Naive thymus-derived CD8-positive, alpha-beta T cell (primary cell): ENCODE measurements at regions not wholly inside any gene's neighbourhood (a gene's known extent, or its start where the extent isn't known, plus 50 kb on each side); places are given as distances from the start of the nearest gene placed in this dataset.

Source experiments
- ATAC-seq, 2 donors: fragments of 150-1000 bp; cut with Tn5 transposase in 1 of 2; sonication (Bioruptor Pico), chemical (Tn5 transposase) in 1 of 2; 1 replicate in 1 of 2; 2 replicates in 1 of 2; pipeline ENCODE4 v1.10.0; 2021; ENCODE audit warnings: mild to moderate bottlenecking in 2 of 2, moderate library complexity in 2 of 2
- POLR2A ChIA-PET: fragments of 350-600 bp; sonication (Branson Sonifier 250); formaldehyde crosslinking; loops from one replicate; lab custom pipeline; 2021; ENCODE audit warnings: antibody characterized with exemption; lab: Charles Lee
- DNase-seq, 10 donors: peaks; one replicate each; pipeline versions ENCODE4 v3.0.0 to v3.0.0-alpha.2; 2020 to 2022
- H3K27ac Mint-ChIP-seq, 10 donors: one replicate each; pipeline ENCODE4 v1.8.0; 2020 to 2022; ENCODE audit warnings: mild to moderate bottlenecking in 10 of 10, mixed read lengths in 10 of 10, moderate library complexity in 4 of 10, inconsistent platforms in 1 of 10
- H3K27me3 Mint-ChIP-seq, 5 donors: one replicate each; pipeline ENCODE4 v1.8.0; 2021 to 2022; ENCODE audit warnings: mixed read lengths in 5 of 5
- H3K36me3 Mint-ChIP-seq, 3 donors: one replicate each; pipeline ENCODE4 v1.8.0; 2020 to 2022; ENCODE audit warnings: mixed read lengths in 3 of 3, mild to moderate bottlenecking in 2 of 3, inconsistent platforms in 1 of 3
- H3K4me1 Mint-ChIP-seq, 4 donors: one replicate each; pipeline ENCODE4 v1.8.0; 2021 to 2022; ENCODE audit warnings: mixed read lengths in 4 of 4
- H3K4me3 Mint-ChIP-seq, 10 donors: one replicate each; pipeline ENCODE4 v1.8.0; 2020 to 2022; ENCODE audit warnings: mild to moderate bottlenecking in 10 of 10, mixed read lengths in 10 of 10, moderate library complexity in 6 of 10, inconsistent platforms in 1 of 10
- H3K9me3 Mint-ChIP-seq, 9 donors: one replicate each; pipeline ENCODE4 v1.8.0; 2020 to 2022; ENCODE audit warnings: mixed read lengths in 9 of 9, mild to moderate bottlenecking in 3 of 9, inconsistent platforms in 1 of 9, moderate library complexity in 1 of 9

DNA sequence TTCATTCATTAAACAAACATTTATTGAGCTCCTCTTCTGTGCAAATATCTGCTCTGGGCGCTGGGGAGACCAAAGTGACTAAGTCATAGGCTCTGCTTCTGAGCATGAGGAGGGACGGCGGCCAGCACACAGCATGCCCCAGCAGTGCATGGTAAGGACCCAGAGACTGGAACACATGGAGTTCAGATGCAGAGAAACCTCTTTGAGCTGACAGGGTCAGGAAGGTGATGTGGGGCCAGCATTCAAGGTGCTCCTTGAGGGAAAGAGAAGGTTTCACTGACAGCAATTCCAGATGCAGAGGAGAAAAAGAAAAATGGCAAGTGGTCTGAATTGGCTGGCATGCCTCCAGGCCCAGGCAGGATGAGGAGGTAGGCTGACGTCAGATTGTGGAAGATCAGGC lies 234.5 kb downstream of the UACA start:
- DNase-seq: peak in 1 of 10 donors; percentile 21
- Mint-ChIP-seq H3K4me1 (peaks cover 55 to 96% (median 82%) of the 10 kb centered on the region in 4 donors), H3K36me3 (peaks cover 0 to 7% (median 0%) of the 10 kb centered on the region in 3 donors), H3K9me3 (no peaks in the 10 kb centered on the region), H3K27ac (peak overlapping the region; percentile 94 to 99 (median 97)), H3K4me3 (peak overlapping the region; percentile 57 to 86 (median 80)), H3K27me3 (no peaks in the 10 kb centered on the region)
- POLR2A ChIA-PET: interaction anchor here (0.6 to 3.2 kb wide), 15 partner anchors 9 to 1076 kb away, joined by 3 to 24 read pairs (median 5); partner anchors contain the start of gene RPLP1
- no peak for ATAC-seq

DNA sequence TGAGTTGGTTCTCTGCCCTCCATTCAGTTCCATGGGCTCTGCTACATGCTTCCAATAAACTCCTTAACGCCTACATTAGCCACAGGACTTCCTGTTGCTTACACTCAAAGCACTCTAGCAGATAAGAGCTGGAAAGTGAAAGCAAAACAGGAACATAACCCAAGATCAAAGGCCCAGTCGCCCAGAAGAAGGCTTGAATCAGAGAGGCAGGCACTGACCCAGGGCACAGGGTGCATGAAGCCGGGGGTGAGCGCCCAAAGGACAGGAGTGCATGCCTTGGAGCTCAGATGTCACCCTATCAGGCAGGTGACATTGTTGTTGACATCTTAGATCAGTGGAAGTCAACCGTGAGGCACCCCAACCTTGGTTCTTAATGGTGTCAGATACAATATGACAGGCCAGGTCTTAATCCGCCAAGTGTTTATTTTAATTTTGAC lies 235.1 kb downstream of the UACA start:
- Mint-ChIP-seq H3K9me3 (no peaks in the 10 kb centered on the region), H3K27ac (peak overlapping the region; percentile 94 to 99 (median 97)), H3K4me1 (peaks cover 52 to 95% (median 77%) of the 10 kb centered on the region in 4 donors), H3K4me3 (peak overlapping the region; percentile 75 to 86 (median 80)), H3K27me3 (no peaks in the 10 kb centered on the region), H3K36me3 (peaks cover 0 to 7% (median 0%) of the 10 kb centered on the region in 3 donors)
- POLR2A ChIA-PET: interaction anchor here (0.6 to 3.2 kb wide), 17 partner anchors 9 to 1075 kb away, joined by 3 to 24 read pairs (median 5); partner anchors contain the start of gene RPLP1
- ATAC-seq (peak; percentile 91 to 93), DNase-seq (peak; percentile 29 to 80 (median 59))

DNA sequence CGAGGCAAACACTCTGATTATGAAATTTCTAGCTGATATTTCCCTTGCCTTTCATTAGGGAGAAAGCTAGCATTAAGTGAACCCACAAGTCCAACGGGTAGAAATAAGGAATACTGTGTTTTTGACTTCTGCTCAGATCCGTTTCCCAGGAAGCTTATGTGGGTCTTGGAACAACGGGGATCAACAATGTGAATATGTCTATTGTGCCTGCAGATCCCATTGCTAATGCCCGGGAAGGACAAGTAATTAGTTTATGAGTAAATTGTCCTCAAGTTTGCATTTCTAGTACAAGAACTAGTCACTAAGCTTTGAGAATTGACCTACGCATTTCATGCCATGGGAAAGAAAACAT lies 236.4 kb downstream of the UACA start:
- ATAC-seq (no peak), DNase-seq (no peak)
- H3K27me3 Mint-ChIP-seq: no peaks in the 10 kb centered on the region
- POLR2A ChIA-PET: interaction anchor here (0.9 to 3.2 kb wide), 5 partner anchors 8 to 427 kb away, joined by 3 to 24 read pairs (median 6); no protein-coding TSS in a partner anchor
- peak overlapping the region in 8 of 10 donors; percentile 11 to 84 (median 50) for H3K4me3 Mint-ChIP-seq
- H3K27ac Mint-ChIP-seq: peak overlapping the region in 6 of 10 donors; percentile 20 to 98 (median 97)
- no peaks in the 10 kb centered on the region for H3K9me3 Mint-ChIP-seq
- H3K36me3 Mint-ChIP-seq: peaks cover 0 to 10% (median 0%) of the 10 kb centered on the region in 3 donors
- peaks cover 52 to 87% (median 70%) of the 10 kb centered on the region in 4 donors for H3K4me1 Mint-ChIP-seq

DNA sequence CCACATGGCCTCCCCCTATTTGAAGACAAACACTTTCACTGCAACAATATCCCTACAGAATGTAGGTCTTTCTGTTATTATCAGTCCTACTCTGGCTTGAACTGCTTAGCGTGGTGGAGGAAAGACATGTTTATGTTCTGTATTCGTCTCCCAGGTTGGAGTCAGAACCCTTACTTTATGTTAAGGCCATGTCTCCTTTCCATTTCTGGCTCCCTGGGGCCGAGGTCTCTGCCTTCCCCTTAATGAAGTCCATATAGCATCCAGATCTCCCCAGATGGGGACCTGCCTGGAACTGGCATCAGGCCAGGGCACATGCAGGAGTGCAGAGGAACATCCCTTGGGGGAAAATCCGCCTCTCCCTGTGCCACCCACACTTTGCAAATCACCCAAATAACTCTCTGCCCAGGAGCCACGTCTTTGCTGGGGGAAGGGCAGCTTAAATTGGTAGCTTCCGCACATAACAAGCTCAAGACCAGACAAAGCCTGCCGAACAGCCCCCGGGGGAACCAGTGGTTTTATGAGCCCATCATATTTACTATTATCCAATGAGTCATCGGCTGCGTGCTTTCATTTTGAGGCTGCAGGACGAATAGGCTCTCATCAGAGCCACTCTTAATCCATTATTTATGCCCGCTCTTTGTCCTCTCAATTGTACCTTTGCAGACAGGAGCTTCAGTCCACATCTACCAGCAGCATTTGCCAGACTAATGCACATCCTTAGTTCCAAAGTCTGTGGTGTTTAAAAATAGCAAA lies 237.0 kb downstream of the UACA start:
- DNase-seq (peak in 1 of 10 donors; percentile 27), ATAC-seq (no peak)
- Mint-ChIP-seq H3K4me3 (peak overlapping the region in 5 of 10 donors; percentile 8 to 22 (median 12)), H3K36me3 (peaks cover 0 to 10% (median 0%) of the 10 kb centered on the region in 3 donors), H3K27ac (peak overlapping the region in 6 of 10 donors; percentile 20 to 97 (median 64)), H3K4me1 (peaks cover 52 to 82% (median 68%) of the 10 kb centered on the region in 4 donors), H3K27me3 (no peaks in the 10 kb centered on the region), H3K9me3 (no peaks in the 10 kb centered on the region)
- POLR2A ChIA-PET: interaction anchor here (0.9 to 3.2 kb wide), 3 partner anchors 9 to 34 kb away, joined by 3 to 24 read pairs (median 10); no protein-coding TSS in a partner anchor

DNA sequence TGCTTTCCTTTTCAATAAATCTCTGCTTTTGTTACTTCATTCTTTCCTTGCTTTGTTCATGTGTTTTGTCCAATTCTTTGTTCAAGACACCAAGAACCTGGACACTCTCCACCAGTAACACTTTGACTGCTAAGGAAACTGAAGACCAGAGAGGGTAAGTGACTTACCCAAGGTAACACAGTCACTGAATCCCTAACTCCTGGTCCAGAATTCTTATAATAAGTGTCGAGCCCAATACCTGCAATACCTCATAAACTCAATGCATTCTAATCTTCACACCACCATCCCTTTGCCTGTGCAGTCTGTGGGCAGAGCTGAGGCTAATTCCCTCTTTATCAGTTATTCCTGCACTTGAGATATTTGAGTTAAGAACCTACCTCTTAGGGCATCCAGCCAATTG lies 237.8 kb downstream of the UACA start:
- H3K9me3 Mint-ChIP-seq: no peaks in the 10 kb centered on the region
- H3K27ac Mint-ChIP-seq: peak overlapping the region in 6 of 10 donors; percentile 19 to 97 (median 44)
- DNase-seq (no peak), ATAC-seq (no peak)
- H3K4me1 Mint-ChIP-seq: peaks cover 48 to 79% (median 63%) of the 10 kb centered on the region in 4 donors
- H3K4me3 Mint-ChIP-seq: peak overlapping the region in 1 of 10 donors; percentile 4
- POLR2A ChIA-PET: no interaction called here
- H3K27me3 Mint-ChIP-seq: no peaks in the 10 kb centered on the region
- peaks cover 0 to 10% (median 1%) of the 10 kb centered on the region in 3 donors for H3K36me3 Mint-ChIP-seq

DNA sequence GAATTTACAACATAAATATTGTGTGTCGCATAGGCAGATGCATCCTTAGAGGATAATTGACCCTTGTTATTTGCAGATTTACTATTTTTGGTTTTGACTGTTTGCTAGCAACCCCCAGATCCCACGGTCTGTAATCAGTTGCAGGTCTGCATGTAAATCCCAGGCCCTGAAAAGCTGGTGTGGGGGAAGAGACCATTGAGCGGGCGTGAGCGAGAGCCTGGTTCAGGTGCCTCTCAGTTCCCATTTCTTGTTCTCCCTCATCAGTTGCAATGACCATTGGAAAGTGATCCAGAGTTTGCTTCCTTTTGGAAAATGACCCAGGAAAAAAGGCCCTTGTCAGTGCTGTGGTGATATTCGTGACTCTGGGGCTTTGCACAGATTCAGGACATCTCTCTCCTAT lies 238.9 kb downstream of the UACA start:
- peaks cover 0 to 10% (median 2%) of the 10 kb centered on the region in 3 donors for H3K36me3 Mint-ChIP-seq
- POLR2A ChIA-PET: no interaction called here
- H3K4me3 Mint-ChIP-seq: no peak overlapping the region
- DNase-seq: no peak
- no peak for ATAC-seq
- peaks cover 37 to 68% (median 55%) of the 10 kb centered on the region in 4 donors for H3K4me1 Mint-ChIP-seq
- H3K27me3 Mint-ChIP-seq: no peaks in the 10 kb centered on the region
- H3K9me3 Mint-ChIP-seq: no peaks in the 10 kb centered on the region
- H3K27ac Mint-ChIP-seq: peak overlapping the region in 1 of 10 donors; percentile 3

DNA sequence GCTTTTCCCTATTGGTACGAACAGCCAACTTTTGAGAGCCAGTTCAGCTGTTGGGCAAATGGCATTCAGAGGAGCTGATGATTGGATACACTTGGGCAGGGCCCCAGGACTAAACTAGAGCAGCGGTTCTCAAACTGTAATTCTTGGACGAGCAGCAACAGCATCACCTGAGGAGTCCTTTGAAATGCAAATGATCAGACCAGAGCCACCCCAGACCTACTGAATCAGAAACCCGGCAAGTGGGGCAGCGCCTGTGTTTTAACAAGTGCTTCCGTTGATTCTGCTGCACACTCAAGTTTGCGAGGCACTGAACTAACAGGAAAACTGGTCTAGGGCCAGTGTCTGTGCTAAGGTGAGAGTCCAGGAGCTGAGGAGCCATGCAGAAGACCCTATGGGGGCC lies 239.7 kb downstream of the UACA start:
- POLR2A ChIA-PET: interaction anchor here (1.1 kb wide), 1 partner anchor 148 kb away, joined by 3 read pairs; no protein-coding TSS in a partner anchor
- no peak overlapping the region for H3K27ac Mint-ChIP-seq
- ATAC-seq: no peak
- peaks cover 0 to under 1% (median 0%) of the 10 kb centered on the region in 5 donors for H3K27me3 Mint-ChIP-seq
- no peaks in the 10 kb centered on the region for H3K9me3 Mint-ChIP-seq
- no peak overlapping the region for H3K4me3 Mint-ChIP-seq
- H3K36me3 Mint-ChIP-seq: peaks cover 0 to 10% (median 2%) of the 10 kb centered on the region in 3 donors
- H3K4me1 Mint-ChIP-seq: peaks cover 29 to 60% (median 48%) of the 10 kb centered on the region in 4 donors
- no peak for DNase-seq

DNA sequence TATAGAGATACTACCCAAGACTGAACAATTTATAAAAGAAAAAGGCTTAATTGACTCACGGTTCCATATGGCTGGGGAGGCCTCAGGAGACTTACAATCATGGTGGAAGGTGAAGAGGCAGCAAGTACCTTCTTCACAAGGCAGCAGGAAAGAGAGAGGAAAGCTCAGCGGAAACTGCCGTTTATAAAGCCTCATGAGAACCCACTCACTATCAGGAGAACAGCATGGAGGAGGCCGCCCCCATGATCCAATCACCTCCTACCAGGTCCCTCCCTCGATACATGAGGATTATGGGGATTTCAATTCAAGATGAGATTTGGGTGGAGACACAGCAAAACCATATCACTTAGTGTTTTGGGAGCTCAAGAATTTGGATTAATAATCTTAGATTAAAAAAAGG lies 240.2 kb downstream of the UACA start:
- H3K4me3 Mint-ChIP-seq: no peak overlapping the region
- peaks cover 0 to 10% (median 2%) of the 10 kb centered on the region in 3 donors for H3K36me3 Mint-ChIP-seq
- H3K27ac Mint-ChIP-seq: peak overlapping the region in 1 of 10 donors; percentile 72
- peaks cover 25 to 55% (median 47%) of the 10 kb centered on the region in 4 donors for H3K4me1 Mint-ChIP-seq
- H3K9me3 Mint-ChIP-seq: no peaks in the 10 kb centered on the region
- no peak for DNase-seq
- ATAC-seq: no peak
- H3K27me3 Mint-ChIP-seq: peaks cover 0 to 1% (median 0%) of the 10 kb centered on the region in 5 donors
- POLR2A ChIA-PET: interaction anchor here (1.1 kb wide), 2 partner anchors 19 to 149 kb away, joined by 3 to 4 read pairs; no protein-coding TSS in a partner anchor

DNA sequence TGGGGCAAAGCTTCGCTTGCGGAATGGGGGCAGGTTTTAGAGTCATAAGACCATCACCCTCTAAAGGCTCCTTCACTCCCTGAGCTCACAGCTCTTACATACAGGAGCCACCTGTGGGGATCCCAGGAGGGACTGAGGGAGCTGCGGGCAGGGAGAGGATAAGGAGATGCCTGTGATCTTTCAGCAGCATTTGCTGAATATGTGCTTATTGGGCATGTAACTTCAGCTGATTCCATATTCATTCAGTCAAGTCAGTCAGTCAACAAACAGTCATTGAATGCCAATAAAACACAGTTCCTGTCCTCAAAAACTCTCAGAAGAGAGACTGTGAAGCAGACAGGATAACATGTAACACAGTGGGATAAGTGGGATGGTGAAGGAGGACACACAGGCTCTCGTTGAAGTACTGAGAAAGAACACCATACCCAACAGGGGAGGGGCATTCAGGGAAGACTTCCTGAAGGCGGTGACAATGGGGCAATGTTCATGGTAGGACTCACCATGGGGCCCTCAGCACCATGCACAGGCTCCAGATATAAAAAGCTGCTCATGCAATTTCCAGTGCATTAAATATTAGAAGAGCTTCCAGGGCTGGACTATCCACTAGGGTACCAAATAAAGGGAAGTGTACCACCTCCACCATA lies 240.9 kb downstream of the UACA start:
- POLR2A ChIA-PET: interaction anchor here (1.1 to 2.0 kb wide), 2 partner anchors 13 to 18 kb away, joined by 4 read pairs; no protein-coding TSS in a partner anchor
- ATAC-seq: no peak
- Mint-ChIP-seq H3K4me3 (no peak overlapping the region), H3K27me3 (peaks cover 0 to 1% (median 0%) of the 10 kb centered on the region in 5 donors), H3K36me3 (peaks cover 0 to 10% (median 2%) of the 10 kb centered on the region in 3 donors), H3K4me1 (peaks cover 17 to 49% (median 45%) of the 10 kb centered on the region in 4 donors), H3K9me3 (no peaks in the 10 kb centered on the region), H3K27ac (peak overlapping the region in 1 of 10 donors; percentile 22)
- DNase-seq: no peak

DNA sequence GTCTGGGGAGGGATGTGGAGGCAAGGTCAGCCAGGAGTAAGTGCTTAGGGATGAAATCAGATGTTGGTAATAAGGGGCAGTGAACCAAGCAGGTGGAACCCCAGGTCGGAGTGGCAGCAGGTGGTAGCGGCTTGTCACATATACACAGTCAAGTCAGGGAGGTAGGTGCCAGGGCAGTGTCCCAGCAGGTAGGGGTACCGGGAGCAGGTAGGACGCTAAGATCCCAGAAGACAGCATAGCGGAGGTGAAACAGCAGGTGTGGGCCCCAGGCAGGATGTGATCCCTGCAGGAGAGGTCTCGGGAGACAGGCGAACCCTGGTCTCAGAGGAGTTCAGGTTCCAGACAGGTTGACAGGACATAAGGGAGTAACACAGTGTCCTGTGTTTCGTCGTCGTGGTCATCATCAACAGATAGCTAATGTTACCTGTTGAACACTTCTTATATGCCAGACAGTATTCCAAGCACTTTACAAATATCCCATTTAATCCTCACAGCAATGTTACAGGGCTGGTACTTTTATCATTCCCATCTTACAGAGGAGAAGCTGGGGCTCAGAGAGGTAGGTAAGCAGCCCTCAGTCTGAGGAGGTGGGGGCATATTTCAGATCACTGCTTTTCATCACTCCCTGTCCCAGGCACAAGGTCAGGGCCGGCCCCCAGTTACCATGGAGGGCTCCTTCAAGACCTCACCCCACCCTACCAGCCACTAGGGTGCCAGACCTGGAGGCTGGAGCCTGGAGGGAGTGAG lies 241.6 kb downstream of the UACA start:
- DNase-seq (no peak), ATAC-seq (no peak)
- H3K4me3 Mint-ChIP-seq: peak overlapping the region in 1 of 10 donors; percentile 9
- H3K36me3 Mint-ChIP-seq: peaks cover 0 to 10% (median 2%) of the 10 kb centered on the region in 3 donors
- peaks cover 0 to 1% (median 0%) of the 10 kb centered on the region in 5 donors for H3K27me3 Mint-ChIP-seq
- no peaks in the 10 kb centered on the region for H3K9me3 Mint-ChIP-seq
- peaks cover 10 to 44% (median 42%) of the 10 kb centered on the region in 4 donors for H3K4me1 Mint-ChIP-seq
- H3K27ac Mint-ChIP-seq: peak overlapping the region in 1 of 10 donors; percentile 25
- POLR2A ChIA-PET: interaction anchor here (1.1 to 2.0 kb wide), 2 partner anchors 13 to 18 kb away, joined by 4 read pairs; no protein-coding TSS in a partner anchor

DNA sequence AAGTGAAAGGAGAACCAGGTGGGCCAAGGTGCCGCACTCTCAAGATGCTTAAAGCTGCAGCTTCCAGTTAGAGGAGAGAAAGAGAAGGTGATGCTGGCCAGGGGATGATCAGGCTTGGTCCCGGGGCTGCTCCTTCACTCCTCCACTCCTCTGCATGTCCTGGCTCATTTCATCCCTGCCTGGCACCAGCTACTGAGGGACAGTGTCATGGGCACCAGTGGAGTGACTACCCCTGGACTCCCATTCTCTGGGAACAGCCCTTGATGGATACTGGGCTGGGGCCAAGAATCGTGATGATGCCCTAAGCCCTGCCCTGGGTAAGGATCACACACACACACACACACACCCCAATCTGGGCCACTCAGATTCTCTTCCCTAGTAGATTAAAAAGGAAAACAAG lies 243.7 kb downstream of the UACA start:
- Mint-ChIP-seq H3K27me3 (peaks cover 0 to 1% (median 0%) of the 10 kb centered on the region in 5 donors), H3K9me3 (no peaks in the 10 kb centered on the region), H3K36me3 (peaks cover 0 to 5% (median 2%) of the 10 kb centered on the region in 3 donors), H3K4me3 (no peak overlapping the region), H3K4me1 (peaks cover 2 to 27% (median 22%) of the 10 kb centered on the region in 4 donors), H3K27ac (no peak overlapping the region)
- no peak for ATAC-seq
- POLR2A ChIA-PET: no interaction called here
- DNase-seq: no peak
